Sigmoid colon (tissue), 6 donors: ENCODE measurements at regions not wholly inside any gene's neighbourhood (a gene's known extent, or its start where the extent isn't known, plus 50 kb on each side); places are given as distances from the start of the nearest gene placed in this dataset.

Experiments
- DNase-seq: peaks from one replicate; pipeline ENCODE4 v3.0.0-alpha.2; 2019
- H3K27ac ChIP-seq, 4 donors: fragments of 200-600 bp; sonication (generic); one replicate each; pipeline ENCODE4 v1.5.1; 2016 to 2019; ENCODE audit warnings: mild to moderate bottlenecking in 1 of 4
- H3K27me3 ChIP-seq, 3 donors: fragments of 200-600 bp; sonication (generic); one replicate each; pipeline ENCODE4 v1.5.1; 2019; ENCODE audit warnings: mild to moderate bottlenecking in 1 of 3
- H3K36me3 ChIP-seq, 4 donors: fragments of 200-600 bp; sonication (generic); one replicate each; pipeline ENCODE4 v1.5.1; 2016 to 2019
- H3K4me1 ChIP-seq, 4 donors: fragments of 200-600 bp; sonication (generic); one replicate each; pipeline ENCODE4 v1.5.1; 2017 to 2019
- H3K4me3 ChIP-seq, 4 donors: fragments of 200-600 bp; sonication (generic); one replicate each; pipeline ENCODE4 v1.5.1; 2017 to 2019; ENCODE audit warnings: mild to moderate bottlenecking in 2 of 4, moderate library complexity in 1 of 4
- H3K9me3 ChIP-seq, 4 donors: fragments of 200-600 bp in 3 of 4; sonication (generic) in 3 of 4; one replicate each; pipeline versions ENCODE4 v1.5.1 to v1.6.1; 2013 to 2019
- EP300 ChIP-seq, 4 donors: sonication (generic); formaldehyde crosslinking; IDR thresholded peaks; one replicate each; pipeline ENCODE4 v1.6.1; 2017; ENCODE audit warnings: antibody characterized with exemption in 4 of 4
- POLR2A ChIP-seq, 2 donors: fragments of 450-650 bp; IDR thresholded peaks; one replicate each; pipeline ENCODE4 v1.6.1; 2016; ENCODE audit warnings: antibody characterized with exemption in 2 of 2, mild to moderate bottlenecking in 2 of 2, moderate library complexity in 2 of 2
- POLR2AphosphoS5 ChIP-seq, 4 donors: sonication (generic); formaldehyde crosslinking; IDR thresholded peaks; one replicate each; pipeline ENCODE4 v1.6.1; 2017; ENCODE audit warnings: antibody characterized with exemption in 4 of 4
- WGBS, 2 donors: extraction: QIAGEN DNeasy Blood & Tissue Kit; methylation state at CpG; one replicate each; pipeline ENCODE4 v1.1.7; 2013; 5-methylcytosine and 5-hydroxymethylcytosine counted together
- intact Hi-C: fragments of 100-400 bp; cut with DNase I; formaldehyde crosslinking; loops from one replicate; pipeline ENCODE4 v1.15.1; 2023
- TF ChIP-seq, protein P1 (sequence below), 4 experiments: fragments of 450-650 bp in 3 of 4; fragments of 200-600 bp in 1 of 4; IDR thresholded peaks; one replicate each; pipeline ENCODE4 v1.5.1; 2016 to 2019; ENCODE audit warnings: antibody characterized with exemption in 4 of 4, mild to moderate bottlenecking in 3 of 4, moderate library complexity in 2 of 4
- donor health status: healthy with polysubstance abuse.
- donor health status: healthy.

DNA sequence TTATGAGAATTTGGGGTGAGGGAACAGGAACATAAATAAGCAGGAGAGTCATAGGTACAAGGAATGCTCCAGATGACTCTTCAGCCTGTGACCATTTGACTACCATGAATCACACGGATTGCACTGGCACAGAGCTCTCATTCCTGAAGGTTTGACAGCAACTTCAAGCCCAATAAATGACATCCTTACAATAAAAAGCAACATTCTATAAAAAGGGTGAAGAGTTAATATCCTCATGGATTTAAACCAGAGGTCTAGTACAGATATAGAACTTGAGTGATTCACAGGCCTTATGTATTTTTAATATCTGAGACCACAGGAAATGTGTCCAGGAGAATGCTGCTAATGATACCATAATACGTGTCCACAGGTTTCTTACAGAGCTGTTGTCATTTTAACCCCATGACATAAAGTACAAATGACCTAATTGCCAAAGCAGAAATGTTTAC lies 158.1 kb downstream of the IRS2 start:
- DNase-seq = no peak
- 75 to 78% methylated on average over 2 of the region's 2 CpGs for WGBS, 2 donors
- H3K4me3 ChIP-seq = no peak overlapping the region
- intact Hi-C loops = no loop called here
- no peaks in the 10 kb centered on the region for H3K27me3 ChIP-seq
- no peak overlapping the region for H3K27ac ChIP-seq
- H3K4me1 ChIP-seq = peaks cover 0 to 11% (median 5%) of the 10 kb centered on the region in 4 donors
- H3K9me3 ChIP-seq = no peaks in the 10 kb centered on the region
- H3K36me3 ChIP-seq = no peaks in the 10 kb centered on the region
- TF ChIP-seq, protein P1, sequence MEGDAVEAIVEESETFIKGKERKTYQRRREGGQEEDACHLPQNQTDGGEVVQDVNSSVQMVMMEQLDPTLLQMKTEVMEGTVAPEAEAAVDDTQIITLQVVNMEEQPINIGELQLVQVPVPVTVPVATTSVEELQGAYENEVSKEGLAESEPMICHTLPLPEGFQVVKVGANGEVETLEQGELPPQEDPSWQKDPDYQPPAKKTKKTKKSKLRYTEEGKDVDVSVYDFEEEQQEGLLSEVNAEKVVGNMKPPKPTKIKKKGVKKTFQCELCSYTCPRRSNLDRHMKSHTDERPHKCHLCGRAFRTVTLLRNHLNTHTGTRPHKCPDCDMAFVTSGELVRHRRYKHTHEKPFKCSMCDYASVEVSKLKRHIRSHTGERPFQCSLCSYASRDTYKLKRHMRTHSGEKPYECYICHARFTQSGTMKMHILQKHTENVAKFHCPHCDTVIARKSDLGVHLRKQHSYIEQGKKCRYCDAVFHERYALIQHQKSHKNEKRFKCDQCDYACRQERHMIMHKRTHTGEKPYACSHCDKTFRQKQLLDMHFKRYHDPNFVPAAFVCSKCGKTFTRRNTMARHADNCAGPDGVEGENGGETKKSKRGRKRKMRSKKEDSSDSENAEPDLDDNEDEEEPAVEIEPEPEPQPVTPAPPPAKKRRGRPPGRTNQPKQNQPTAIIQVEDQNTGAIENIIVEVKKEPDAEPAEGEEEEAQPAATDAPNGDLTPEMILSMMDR (IDR thresholded peaks at IDR 0.05) = no peak
- TF ChIP-seq POLR2A (IDR thresholded peaks at IDR 0.05) (no peak), EP300 (IDR thresholded peaks at IDR 0.05) (no peak), POLR2AphosphoS5 (IDR thresholded peaks at IDR 0.05) (no peak)

DNA sequence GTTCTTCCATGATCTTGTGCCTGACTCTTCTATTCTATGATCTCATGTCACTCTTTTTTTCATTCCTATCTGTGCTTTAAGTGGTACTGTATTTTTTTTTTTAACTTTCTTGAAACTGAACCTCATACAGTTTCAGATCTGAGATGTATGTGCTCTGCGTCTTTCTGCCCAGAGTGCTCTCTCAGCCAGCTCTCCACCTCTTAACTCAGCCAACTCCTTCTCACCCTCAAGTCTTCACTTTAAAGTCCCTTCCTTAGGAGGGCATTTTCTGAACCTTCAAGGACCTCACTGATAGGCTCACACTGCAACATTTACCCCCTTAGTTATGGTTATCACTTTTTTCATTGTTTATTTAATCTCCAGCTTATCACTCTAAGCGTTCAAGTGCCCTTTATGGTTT lies 158.7 kb downstream of the IRS2 start:
- 49 to 69% methylated on average over 2 of the region's 2 CpGs for WGBS, 2 donors
- Histone ChIP-seq H3K4me3 (no peak overlapping the region), H3K36me3 (no peaks in the 10 kb centered on the region), H3K27ac (no peak overlapping the region), H3K4me1 (peaks cover 0 to 11% (median 5%) of the 10 kb centered on the region in 4 donors), H3K27me3 (no peaks in the 10 kb centered on the region), H3K9me3 (no peaks in the 10 kb centered on the region)
- intact Hi-C loops = no loop called here
- no peak for DNase-seq
- TF ChIP-seq POLR2A (IDR thresholded peaks at IDR 0.05) = no peak
- TF ChIP-seq, protein P1 (IDR thresholded peaks at IDR 0.05) = no peak
- no peak for TF ChIP-seq POLR2AphosphoS5 (IDR thresholded peaks at IDR 0.05)
- no peak for TF ChIP-seq EP300 (IDR thresholded peaks at IDR 0.05)

DNA sequence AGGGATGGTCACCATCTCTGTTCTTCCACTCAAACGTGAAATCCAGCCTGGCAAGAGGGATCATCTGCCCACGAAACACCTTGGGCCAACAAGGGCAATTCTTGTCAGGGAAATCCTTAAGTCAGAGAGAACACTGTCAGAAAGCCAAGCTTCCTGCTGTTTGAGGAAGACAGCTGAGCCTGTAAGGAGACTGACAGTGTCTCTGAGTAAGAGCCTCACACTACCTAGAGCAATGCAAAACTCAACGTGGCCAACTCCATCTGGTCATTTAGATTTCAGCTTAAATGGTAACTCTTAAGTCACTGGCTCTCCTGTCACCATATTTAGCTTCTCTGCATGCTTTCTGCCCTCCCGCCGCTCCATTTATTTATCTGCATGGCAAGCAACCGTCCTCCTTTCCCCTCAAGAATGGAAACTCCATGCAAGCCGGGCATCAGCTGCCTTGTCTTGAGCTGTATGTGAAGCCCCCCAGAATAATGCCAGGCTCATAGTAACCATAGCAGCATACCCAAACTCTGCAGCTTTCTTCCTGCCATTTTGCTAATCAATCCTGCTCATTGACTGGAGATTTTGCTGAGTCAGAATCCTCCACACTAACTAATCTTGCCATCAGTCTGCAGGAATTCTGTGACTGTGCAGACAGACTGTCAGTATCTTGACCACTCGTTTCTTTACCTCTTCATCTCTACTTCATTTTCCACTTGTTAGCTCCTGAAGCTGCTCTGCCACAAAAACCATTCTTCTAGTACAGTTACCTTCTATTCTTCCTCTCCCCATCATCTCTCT lies 159.8 kb downstream of the IRS2 start:
- TF ChIP-seq EP300 (IDR thresholded peaks at IDR 0.05) = no peak
- TF ChIP-seq, protein P1 (IDR thresholded peaks at IDR 0.05) = no peak
- TF ChIP-seq POLR2AphosphoS5 (IDR thresholded peaks at IDR 0.05) = no peak
- no peak for TF ChIP-seq POLR2A (IDR thresholded peaks at IDR 0.05)
- Histone ChIP-seq H3K9me3 (no peaks in the 10 kb centered on the region), H3K4me3 (no peak overlapping the region), H3K36me3 (no peaks in the 10 kb centered on the region), H3K27me3 (no peaks in the 10 kb centered on the region), H3K27ac (no peak overlapping the region), H3K4me1 (peaks cover 0 to 11% (median 5%) of the 10 kb centered on the region in 4 donors)
- no peak for DNase-seq
- intact Hi-C loops = no loop called here
- WGBS, 2 donors = 76 to 81% methylated on average over 8 of the region's 8 CpGs

DNA sequence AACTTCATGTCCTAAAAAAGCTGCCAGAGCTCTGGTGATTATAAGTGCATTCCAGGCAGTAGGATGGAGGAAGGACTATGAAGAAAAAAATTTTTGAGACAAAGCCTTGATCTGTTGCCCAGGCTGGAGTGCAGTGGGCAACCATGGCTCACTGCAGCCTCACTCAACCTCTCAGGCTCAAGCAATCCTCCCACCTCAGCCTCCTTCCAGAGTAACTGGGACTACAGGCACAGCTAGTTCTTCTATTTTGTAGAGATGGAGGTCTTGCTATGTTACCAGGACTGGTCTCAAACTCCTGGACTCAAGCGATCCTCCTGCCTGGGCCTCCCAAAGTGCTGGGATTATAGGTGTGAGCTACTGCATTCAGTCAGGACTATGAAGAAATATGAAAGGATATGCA lies 161.2 kb downstream of the IRS2 start:
- Histone ChIP-seq H3K36me3 (no peaks in the 10 kb centered on the region), H3K9me3 (no peaks in the 10 kb centered on the region), H3K4me1 (peaks cover 0 to 11% (median 5%) of the 10 kb centered on the region in 4 donors), H3K4me3 (no peak overlapping the region), H3K27ac (no peak overlapping the region), H3K27me3 (no peaks in the 10 kb centered on the region)
- DNase-seq = no peak
- TF ChIP-seq POLR2AphosphoS5 (IDR thresholded peaks at IDR 0.05) (no peak), POLR2A (IDR thresholded peaks at IDR 0.05) (no peak), EP300 (IDR thresholded peaks at IDR 0.05) (no peak)
- TF ChIP-seq, protein P1 (IDR thresholded peaks at IDR 0.05) = no peak
- 57 to 100% methylated on average over 1 of the region's 1 CpG for WGBS, 2 donors
- intact Hi-C loops = no loop called here
